Non-pigmented ciliary epithelial cell (primary cell): ENCODE measurements at regions not wholly inside any gene's neighbourhood (a gene's known extent, or its start where the extent isn't known, plus 50 kb on each side); places are given as distances from the start of the nearest gene placed in this dataset.
"Not testable (repeated sequence)": the region's sequence is repeated elsewhere in the genome, so short reads cannot be mapped to it uniquely, and the experiment has no call there.

Source experiments
- DNase-seq: peaks from one replicate; pipeline ENCODE4 v3.0.0-alpha.2; 2010; ENCODE audit warnings: low read depth

DNA sequence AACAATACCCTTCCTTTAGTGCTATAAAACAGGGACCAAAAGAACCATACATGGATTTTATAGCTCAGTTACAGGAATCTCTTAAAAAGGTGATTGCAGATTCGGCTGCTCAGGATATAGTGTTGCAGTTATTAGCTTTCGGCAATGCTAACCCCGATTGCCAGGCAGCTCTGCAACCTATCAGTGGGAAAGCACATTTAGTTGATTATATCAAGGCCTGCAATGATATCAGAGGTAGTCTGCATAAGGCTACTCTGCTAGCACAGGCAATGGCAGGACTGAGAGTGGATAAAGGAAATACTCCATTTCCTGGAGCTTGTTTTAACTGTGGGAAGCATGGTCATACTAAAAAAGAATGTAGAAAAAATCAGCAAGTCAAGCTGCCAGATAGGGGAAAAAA is 327.7 kb downstream of the REEP3 start:
- not testable (repeated sequence) for DNase-seq

GRCh38 chr10:63862860-63863259 is 341.7 kb downstream of the REEP3 start:
- DNase-seq: no peak

DNA sequence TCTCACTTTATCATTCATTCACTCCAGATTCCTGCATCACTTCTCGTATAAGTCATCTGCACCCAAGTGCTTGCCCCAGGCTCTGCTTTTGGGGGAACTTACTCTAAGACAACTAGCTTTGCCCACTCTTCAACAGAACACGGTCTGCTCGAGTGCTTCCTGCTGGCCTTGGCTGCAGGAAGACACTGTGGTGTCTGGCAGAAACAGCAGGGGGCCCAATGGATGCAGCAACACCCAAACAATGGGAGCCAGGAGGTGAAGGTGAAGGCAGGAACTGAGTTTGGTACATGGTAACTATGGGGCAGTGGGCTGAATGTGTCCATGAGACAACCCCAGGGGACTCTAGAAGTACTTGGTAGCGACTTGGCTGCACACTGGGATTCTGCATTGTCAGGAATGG is 344.0 kb downstream of the REEP3 start:
- DNase-seq: no peak

- DNase-seq: peak; percentile 8
These were observed 345.0 kb downstream of the REEP3 start for GRCh38 chr10:63866075-63866746.

- no peak for DNase-seq
These were observed 345.5 kb downstream of the REEP3 start for GRCh38 chr10:63866747-63867140.

DNA sequence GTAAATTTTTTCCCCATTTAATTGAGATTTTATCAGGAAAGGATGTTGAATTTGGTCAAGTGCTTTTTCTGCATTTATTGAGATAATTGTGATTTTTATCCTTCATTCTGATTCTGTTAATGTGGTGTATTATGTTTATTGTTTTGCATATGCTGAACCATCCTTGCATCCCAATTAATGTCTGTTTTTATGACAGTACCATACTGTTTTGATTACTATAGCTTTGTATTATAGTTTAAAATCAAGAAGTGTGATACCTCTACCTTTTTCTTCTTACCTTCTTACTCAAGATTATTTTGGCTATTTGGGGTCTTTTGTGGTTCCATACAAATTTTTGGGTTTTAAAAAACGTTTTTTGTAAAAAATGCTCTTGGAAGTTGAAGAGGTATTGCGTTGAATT is 357.2 kb downstream of the REEP3 start:
- no peak for DNase-seq

- no peak for DNase-seq
These were observed 362.7 kb downstream of the REEP3 start for GRCh38 chr10:63883861-63884260.

- no peak for DNase-seq
These were observed 363.2 kb downstream of the REEP3 start for GRCh38 chr10:63884426-63884825.

GRCh38 chr10:63885156-63885555 is 364.0 kb downstream of the REEP3 start:
- DNase-seq: no peak

- DNase-seq: no peak
These were observed 365.3 kb downstream of the REEP3 start for GRCh38 chr10:63886281-63887022.

GRCh38 chr10:63887023-63887589 is 365.9 kb downstream of the REEP3 start:
- DNase-seq: no peak

GRCh38 chr10:63887600-63888370 is 366.6 kb downstream of the REEP3 start:
- no peak for DNase-seq

DNA sequence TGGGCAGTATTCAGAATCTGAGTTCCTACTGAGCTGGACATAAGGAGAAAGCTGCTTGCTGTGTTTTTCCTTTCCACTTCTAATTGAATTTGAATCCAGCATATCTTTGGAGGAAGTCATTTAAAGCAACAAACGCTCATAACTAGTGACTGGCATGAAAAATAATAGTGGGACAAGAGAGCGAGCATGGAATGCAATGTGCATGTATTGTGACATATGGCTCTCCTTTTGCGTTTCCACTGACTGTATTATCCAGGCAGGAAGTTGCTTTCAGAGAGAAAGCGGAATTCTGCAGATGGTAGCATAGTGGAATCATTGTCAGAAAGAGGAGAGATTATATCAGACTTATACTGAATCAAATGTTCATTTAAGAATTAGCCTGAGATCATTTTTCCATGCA is 368.6 kb downstream of the REEP3 start:
- DNase-seq: no peak

- no peak for DNase-seq
These were observed 375.8 kb downstream of the REEP3 start for GRCh38 chr10:63896992-63897391.

GRCh38 chr10:63899673-63900300 is 378.6 kb downstream of the REEP3 start:
- DNase-seq: no peak

- no peak for DNase-seq
These were observed 380.0 kb downstream of the REEP3 start for GRCh38 chr10:63901228-63901627.

- DNase-seq: no peak
These were observed 380.7 kb downstream of the REEP3 start for GRCh38 chr10:63901881-63902280.

DNA sequence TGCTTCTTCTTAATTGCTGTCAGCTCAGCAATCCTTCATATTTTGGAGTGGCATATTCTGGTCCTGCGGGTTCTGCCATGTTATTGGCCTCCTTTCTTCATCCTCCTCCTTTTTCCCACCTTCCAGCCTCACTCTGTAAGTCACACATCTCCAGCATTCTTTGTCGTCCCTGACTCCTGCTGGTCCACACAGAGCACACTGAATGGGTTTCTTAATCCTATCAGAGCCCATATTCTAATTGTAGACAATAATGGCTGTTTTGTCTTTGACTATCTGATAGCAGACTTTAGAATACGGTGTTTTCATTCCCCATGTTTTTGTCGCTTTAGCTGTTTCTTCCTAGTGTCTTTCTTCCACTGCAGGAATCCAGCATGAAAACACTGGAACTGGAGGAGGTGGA is 389.6 kb downstream of the REEP3 start:
- no peak for DNase-seq

- no peak for DNase-seq
These were observed 394.0 kb downstream of the REEP3 start for GRCh38 chr10:63915240-63915639.

- no peak for DNase-seq
These were observed 396.2 kb downstream of the REEP3 start for GRCh38 chr10:63917363-63917762.

- DNase-seq: no peak
These were observed 398.5 kb downstream of the REEP3 start for GRCh38 chr10:63919575-63920279.

DNA sequence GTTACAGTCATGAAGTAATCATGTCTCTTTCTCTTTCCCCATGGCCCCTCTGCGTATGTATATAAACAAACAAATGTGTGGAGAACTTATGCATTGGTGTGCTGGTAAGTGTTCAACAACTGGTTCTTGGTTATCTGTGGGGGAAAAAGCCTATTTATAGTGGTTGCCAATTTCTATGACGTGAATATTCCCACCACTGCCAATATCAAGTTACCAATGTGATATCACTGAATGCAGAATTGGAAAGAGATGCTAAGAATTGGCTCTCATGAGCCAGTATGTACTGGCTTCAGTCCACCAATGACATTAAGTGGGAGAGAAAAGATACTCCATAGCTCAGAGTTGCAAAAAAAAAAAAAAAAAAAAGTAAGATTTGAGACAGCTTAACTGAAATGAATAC is 399.7 kb downstream of the REEP3 start:
- no peak for DNase-seq
